ENCODE measurements at regions not wholly inside any gene's neighbourhood (a gene's known extent, or its start where the extent isn't known, plus 50 kb on each side); places are given as distances from the start of the nearest gene placed in this dataset.

- Histone ChIP-seq H3K36me3 (ENCODE audit: control insufficient read depth in 2 of 2, extremely low read depth in 1 of 2, insufficient read depth in 2 of 2, low read length in 2 of 2) (no peaks in the 10 kb centered on the region), H3K9me3 (ENCODE audit: control insufficient read depth, low read depth, low read length) (no peaks in the 10 kb centered on the region), H3K4me2 (ENCODE audit: control insufficient read depth, extremely low read depth, insufficient read depth, low read depth, low read length) (no peak overlapping the region), H2AFZ (ENCODE audit: control insufficient read depth, low read length) (no peak overlapping the region), H3K4me1 (ENCODE audit: control insufficient read depth, extremely low read depth, insufficient read depth, low read length) (no peaks in the 10 kb centered on the region), H3K9me1 (ENCODE audit: control insufficient read depth, extremely low read depth, insufficient read depth, low read length) (no peaks in the 10 kb centered on the region), H3K27me3 (ENCODE audit: control insufficient read depth, extremely low read depth, insufficient read depth, low read length) (peaks cover 42% of the 10 kb centered on the region), H4K20me1 (ENCODE audit: control insufficient read depth, extremely low read depth, insufficient read depth, low read length) (no peaks in the 10 kb centered on the region), H3K4me3 (ENCODE audit: control insufficient read depth in 2 of 3, extremely low read depth in 1 of 3, insufficient read depth in 2 of 3, low read depth in 1 of 3, low read length in 3 of 3) (no peak overlapping the region), H3K79me2 (ENCODE audit: control insufficient read depth, insufficient read depth, low read length) (no peaks in the 10 kb centered on the region), H3K27ac (ENCODE audit: control insufficient read depth, insufficient read depth, low read length) (no peak overlapping the region), H3K9ac (ENCODE audit: control insufficient read depth, extremely low read depth, insufficient read depth, low read length) (no peak overlapping the region)
- no peak for DNase-seq (ENCODE audit: low read depth, low spot score)
- FAIRE-seq, result no peak
- TF ChIP-seq EZH2 (IDR thresholded peaks at IDR 0.05; ENCODE audit: low read length) (no peak), CTCF (optimal IDR thresholded peaks at IDR 0.05 in 1 of 3, IDR thresholded peaks at IDR 0.05 in 1 of 3, conservative IDR thresholded peaks at IDR 0.05 in 1 of 3; ENCODE audit: extremely low read depth in 1 of 3, insufficient read depth in 2 of 3, low read length in 3 of 3) (no peak)
- dilution Hi-C loops (cut with MboI; ENCODE audit: extremely low pct_ligation_motif_present, low sequenced_read_pairs), result no loop called here
These were observed 246.9 kb downstream of the NDUFA10 start for GRCh38 chr2:239778042-239778851.

GRCh38 chr2:239777219-239777618 is 247.9 kb downstream of the NDUFA10 start:
- Histone ChIP-seq H3K27me3 (ENCODE audit: control insufficient read depth, extremely low read depth, insufficient read depth, low read length) (peaks cover 42% of the 10 kb centered on the region), H3K9ac (ENCODE audit: control insufficient read depth, extremely low read depth, insufficient read depth, low read length) (no peak overlapping the region), H3K9me1 (ENCODE audit: control insufficient read depth, extremely low read depth, insufficient read depth, low read length) (no peaks in the 10 kb centered on the region), H3K9me3 (ENCODE audit: control insufficient read depth, low read depth, low read length) (peaks cover 2% of the 10 kb centered on the region), H3K27ac (ENCODE audit: control insufficient read depth, insufficient read depth, low read length) (no peak overlapping the region), H2AFZ (ENCODE audit: control insufficient read depth, low read length) (no peak overlapping the region), H3K4me3 (ENCODE audit: control insufficient read depth in 2 of 3, extremely low read depth in 1 of 3, insufficient read depth in 2 of 3, low read depth in 1 of 3, low read length in 3 of 3) (no peak overlapping the region), H3K4me1 (ENCODE audit: control insufficient read depth, extremely low read depth, insufficient read depth, low read length) (no peaks in the 10 kb centered on the region), H3K4me2 (ENCODE audit: control insufficient read depth, extremely low read depth, insufficient read depth, low read depth, low read length) (no peak overlapping the region), H3K36me3 (ENCODE audit: control insufficient read depth in 2 of 2, extremely low read depth in 1 of 2, insufficient read depth in 2 of 2, low read length in 2 of 2) (no peaks in the 10 kb centered on the region), H4K20me1 (ENCODE audit: control insufficient read depth, extremely low read depth, insufficient read depth, low read length) (no peaks in the 10 kb centered on the region), H3K79me2 (ENCODE audit: control insufficient read depth, insufficient read depth, low read length) (no peaks in the 10 kb centered on the region)
- dilution Hi-C loops (cut with MboI; ENCODE audit: extremely low pct_ligation_motif_present, low sequenced_read_pairs), result no loop called here
- FAIRE-seq (no peak), DNase-seq (ENCODE audit: low read depth, low spot score) (no peak)
- TF ChIP-seq CTCF (optimal IDR thresholded peaks at IDR 0.05 in 1 of 3, IDR thresholded peaks at IDR 0.05 in 1 of 3, conservative IDR thresholded peaks at IDR 0.05 in 1 of 3; ENCODE audit: extremely low read depth in 1 of 3, insufficient read depth in 2 of 3, low read length in 3 of 3) (no peak), EZH2 (IDR thresholded peaks at IDR 0.05; ENCODE audit: low read length) (no peak)

Data from keratinocyte (primary cell).